K562 (cell line): ENCODE measurements at regions not wholly inside any gene's neighbourhood (a gene's known extent, or its start where the extent isn't known, plus 50 kb on each side); places are given as distances from the start of the nearest gene placed in this dataset.

Experiments
- ATAC-seq: fragments of 200-7000 bp; cut with Tn5 transposase; 3 replicates; pipeline ENCODE4 v1.9.1; 2020; ENCODE audit warnings: moderate library complexity
- BruUV-seq: library from RNA; stranded (reverse); fragments of 400-500 nt; replicated peaks from 2 replicates; lab custom pipeline; 2021; lab: Mats Ljungman, UMichigan
- CTCF ChIA-PET: fragments of 300-600 bp; formaldehyde crosslinking; extraction: SDS; loops from one replicate; lab custom pipeline; 2021; ENCODE audit warnings: low intra/inter-chr PET ratio; lab: Yijun Ruan, JAX
- POLR2A ChIA-PET: fragments of 300-600, 350-650 bp; sonication (Branson Sonifier 250); formaldehyde crosslinking; extraction: SDS; loops from one replicate; lab custom pipeline; 2021; ENCODE audit warnings: antibody characterized with exemption, inconsistent platforms; lab: Yijun Ruan, JAX
- DNase-seq, 4 experiments: peaks; one replicate each; pipeline versions ENCODE4 v3.0.0 to v3.0.0-alpha.2; 2011 to 2018; ENCODE audit warnings: low spot score in 3 of 4, mixed read lengths in 3 of 4; ENCODE audit errors: extremely low read depth in 1 of 4
- FAIRE-seq: peaks from 2 replicates; lab custom pipeline; 2011; peaks lifted over from hg19 to GRCh38; lab: Jason Lieb, UNC
- H2AFZ ChIP-seq: 2 replicates; pipeline ENCODE4 v1.6.0; 2011; ENCODE audit warnings: low read depth, low read length, control low read depth, inconsistent platforms
- H3K27ac ChIP-seq: fragments of 200-600 bp; 3 replicates; pipeline ENCODE4 v1.8.0; 2011; ENCODE audit warnings: low read depth, mild to moderate bottlenecking, control low read depth, inconsistent platforms, low read length, moderate library complexity, mixed read lengths; ENCODE audit errors: extremely low read depth
- H3K27me3 ChIP-seq, 2 experiments: fragments of 300-600 bp in 1 of 2; 2 replicates in 1 of 2; 3 replicates in 1 of 2; pipeline versions ENCODE4 v1.6.0 to v1.8.0; 2011; ENCODE audit warnings: inconsistent platforms in 2 of 2, low read length in 2 of 2, mild to moderate bottlenecking in 1 of 2, mixed read lengths in 1 of 2, moderate library complexity in 1 of 2; ENCODE audit not compliant: control insufficient read depth in 2 of 2, insufficient read depth in 2 of 2
- H3K36me3 ChIP-seq: fragments of 300-600 bp; 3 replicates; pipeline ENCODE4 v1.8.0; 2011; ENCODE audit warnings: mild to moderate bottlenecking, low read length, inconsistent platforms; ENCODE audit not compliant: control insufficient read depth, insufficient read depth
- H3K4me1 ChIP-seq, 2 experiments: fragments of 200-600 bp in 1 of 2; replicated peaks in 1 of 2; 2 replicates in 1 of 2; 3 replicates in 1 of 2; pipeline versions ENCODE4 v1.5.1 to v1.8.0; 2011; ENCODE audit warnings: inconsistent platforms in 2 of 2, low read length in 2 of 2, mild to moderate bottlenecking in 1 of 2, mixed read lengths in 1 of 2, moderate library complexity in 1 of 2; ENCODE audit not compliant: control insufficient read depth in 2 of 2, insufficient read depth in 2 of 2
- H3K4me2 ChIP-seq: 2 replicates; pipeline ENCODE4 v1.6.1; 2011; ENCODE audit warnings: low read length, control low read depth, inconsistent platforms, mixed read lengths; ENCODE audit not compliant: insufficient read depth
- H3K4me3 ChIP-seq: fragments of 200-600 bp; sonication (generic), shearing (Covaris generic); 2 replicates; pipeline ENCODE4 v1.5.1; 2016; ENCODE audit warnings: control low read depth, inconsistent platforms
- H3K79me2 ChIP-seq: fragments of 200-600 bp; 3 replicates; pipeline ENCODE4 v1.8.0; 2011; ENCODE audit warnings: low read length, inconsistent platforms; ENCODE audit not compliant: control insufficient read depth, insufficient read depth
- H3K9ac ChIP-seq, 2 experiments: 2 replicates each; pipeline versions ENCODE4 v1.6.0 to v1.6.1; 2011; ENCODE audit warnings: low read depth in 2 of 2, low read length in 2 of 2, control low read depth in 1 of 2, inconsistent platforms in 1 of 2, mild to moderate bottlenecking in 1 of 2, mixed read lengths in 1 of 2; ENCODE audit not compliant: insufficient read depth in 1 of 2
- H3K9me1 ChIP-seq: one replicate; pipeline ENCODE4 v1.6.0; 2011; ENCODE audit warnings: inconsistent platforms, mild to moderate bottlenecking, low read length, moderate library complexity; ENCODE audit not compliant: control insufficient read depth, insufficient read depth
- H3K9me3 ChIP-seq: replicated peaks from 2 replicates; pipeline ENCODE4 v1.5.1; 2011; ENCODE audit warnings: low read depth, low read length, inconsistent platforms; ENCODE audit not compliant: control insufficient read depth, insufficient read depth
- H4K20me1 ChIP-seq: replicated peaks from 2 replicates; pipeline ENCODE4 v1.6.1; 2011; ENCODE audit warnings: low read length, inconsistent platforms, mixed read lengths; ENCODE audit not compliant: control insufficient read depth, insufficient read depth
- BCOR ChIP-seq: fragments of 450-650 bp; IDR thresholded peaks from 2 replicates; pipeline ENCODE4 v1.6.1; 2016
- BRF1 ChIP-seq: IDR thresholded peaks from 3 replicates; pipeline ENCODE4 v1.6.1; 2011; ENCODE audit warnings: borderline replicate concordance, mild to moderate bottlenecking; ENCODE audit not compliant: insufficient read length; ENCODE audit errors: extremely low read depth
- CAMTA2 ChIP-seq: fragments of 250-450 bp; sonication (Bioruptor Pico); conservative IDR thresholded peaks from 2 replicates; pipeline ENCODE4 v1.5.1; 2022
- MEF2A ChIP-seq: IDR thresholded peaks from 2 replicates; pipeline ENCODE4 v1.6.1; 2011; ENCODE audit warnings: low read depth, mild to moderate bottlenecking, low read length, moderate library complexity; ENCODE audit not compliant: control insufficient read depth
- NR3C1 ChIP-seq: sonication (generic); formaldehyde crosslinking; IDR thresholded peaks from 2 replicates; pipeline ENCODE4 v1.8.1; 2022; ENCODE audit warnings: missing genetic modification reagents
- NRF1 ChIP-seq, 2 experiments: fragments of 450-650 bp; IDR thresholded peaks in 1 of 2; conservative IDR thresholded peaks in 1 of 2; 2 replicates each; pipeline ENCODE4 v1.6.1; 2014; ENCODE audit warnings: mild to moderate bottlenecking in 2 of 2
- SETDB1 ChIP-seq: IDR thresholded peaks from one replicate; pipeline ENCODE4 v1.6.1; 2012; ENCODE audit warnings: low read length, control low read depth, inconsistent platforms
- SNRNP70 ChIP-seq: fragments of 200-400 bp; formaldehyde crosslinking; optimal IDR thresholded peaks from 2 replicates; pipeline ENCODE3; 2017; ENCODE audit warnings: low read depth, low read length
- TEAD1 ChIP-seq, 2 experiments: fragments of 450-650 bp in 1 of 2; sonication (generic) in 1 of 2; formaldehyde crosslinking; IDR thresholded peaks; 2 replicates each; pipeline versions ENCODE4 v1.4.0 to v1.8.0; 2020 to 2022; ENCODE audit warnings: mild to moderate bottlenecking in 2 of 2, missing genetic modification reagents in 1 of 2
- TFAM ChIP-seq: fragments of 250-450 bp; sonication (Bioruptor Pico); conservative IDR thresholded peaks from 2 replicates; pipeline ENCODE4 v1.5.0; 2021; ENCODE audit warnings: mild to moderate bottlenecking, moderate library complexity
- TRIM24 ChIP-seq, 2 experiments: fragments of 450-650 bp; IDR thresholded peaks; 2 replicates each; pipeline ENCODE4 v1.6.1; 2016
- ZNF134 ChIP-seq: fragments of 250-450 bp; sonication (Bioruptor Pico); conservative IDR thresholded peaks from 2 replicates; pipeline ENCODE4 v1.4.0; 2020
- ZNF77 ChIP-seq: fragments of 250-450 bp; sonication (Bioruptor Pico); IDR thresholded peaks from 2 replicates; pipeline ENCODE4 v1.5.0; 2020
- WGBS: fragments of 100-300 bp; shearing (Covaris generic); methylation state at CpG from one replicate; pipeline ENCODE4 v1.1.6; 2016; ENCODE audit warnings: low coverage, mixed read lengths; ENCODE audit not compliant: insufficient coverage; ENCODE audit errors: missing lambda C conversion rate; 5-methylcytosine and 5-hydroxymethylcytosine counted together
- in situ Hi-C: fragments of 300-500 bp; cut with MboI; formaldehyde crosslinking; loops from 4 replicates; pipeline ENCODE4 v1.15.0; 2018; ENCODE audit warnings: inconsistent platforms, mixed read lengths
- intact Hi-C: fragments of 100-400 bp; cut with micrococcal nuclease; formaldehyde crosslinking; loops from 2 replicates; pipeline ENCODE4 v1.14.2; 2022
- TF ChIP-seq, protein P1 (sequence below): IDR thresholded peaks from 3 replicates; pipeline ENCODE4 v1.6.1; 2011; ENCODE audit warnings: borderline replicate concordance, mild to moderate bottlenecking; ENCODE audit not compliant: insufficient read length, insufficient read depth
- TF ChIP-seq, protein P2 (sequence below): fragments of 450-650 bp; formaldehyde crosslinking; IDR thresholded peaks from 2 replicates; pipeline ENCODE4 v1.4.0; 2022; ENCODE audit warnings: missing genetic modification characterization
- TF ChIP-seq, protein P3 (sequence below): fragments of 250-450 bp; sonication (Bioruptor Pico); IDR thresholded peaks from 2 replicates; pipeline ENCODE4 v1.9.0; 2021; ENCODE audit warnings: mild to moderate bottlenecking, inconsistent platforms
- TF ChIP-seq, protein P4 (sequence below): fragments of 250-450 bp; sonication (Bioruptor Pico); IDR thresholded peaks from 2 replicates; pipeline ENCODE4 v1.8.0; 2021; ENCODE audit warnings: moderate library complexity, mild to moderate bottlenecking, inconsistent platforms
- TF ChIP-seq, protein P5 (sequence below): fragments of 450-650 bp; IDR thresholded peaks from one replicate; pipeline ENCODE4 v1.6.1; 2018; ENCODE audit warnings: mild to moderate bottlenecking, moderate library complexity; ENCODE audit not compliant: partially characterized antibody

DNA sequence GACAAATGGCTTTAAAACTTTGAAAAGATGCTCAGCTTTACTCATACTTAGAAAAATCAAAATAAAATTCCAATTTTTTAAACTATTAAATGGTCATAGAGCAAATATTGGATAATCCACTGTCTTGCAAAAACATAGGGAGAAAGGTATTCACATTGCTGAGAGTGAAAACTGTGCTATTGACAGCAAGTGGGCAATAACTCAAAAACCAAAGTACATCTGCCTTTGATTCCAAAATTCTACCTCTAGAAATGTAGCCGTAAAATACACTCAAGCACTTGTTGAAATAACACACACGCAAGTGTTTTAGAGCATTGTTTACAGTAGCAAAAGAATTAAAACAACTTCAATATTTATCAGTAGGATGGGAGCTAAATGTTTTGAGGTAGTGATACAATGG, 210.6 kb upstream of the HS3ST3A1 start:
- no peaks in the 10 kb centered on the region for H4K20me1 ChIP-seq
- H3K9ac ChIP-seq: no peak overlapping the region
- no peak for ATAC-seq
- H3K4me1 ChIP-seq: no peaks in the 10 kb centered on the region
- H3K9me1 ChIP-seq: no peaks in the 10 kb centered on the region
- intact Hi-C loops (no loop called here), in situ Hi-C loops (no loop called here)
- H2AFZ ChIP-seq: no peak overlapping the region; the same call in 1 of the 2 replicates
- no peak overlapping the region for H3K27ac ChIP-seq
- no peaks in the 10 kb centered on the region for H3K27me3 ChIP-seq
- TF ChIP-seq TEAD1 (CRISPR knock-in tag; IDR thresholded peaks at IDR 0.05) (no peak), TRIM24 (IDR thresholded peaks at IDR 0.05) (no peak), ZNF134 (no peak), ZNF77 (no peak), NRF1 (conservative IDR thresholded peaks at IDR 0.05 in 1 of 2, IDR thresholded peaks at IDR 0.05 in 1 of 2) (no peak), CAMTA2 (CRISPR knock-in tag) (no peak), SETDB1 (no peak), NR3C1 (no peak), BCOR (no peak), MEF2A (no peak), TFAM (no peak), SNRNP70 (no peak), BRF1 (no peak)
- TF ChIP-seq, protein P1, sequence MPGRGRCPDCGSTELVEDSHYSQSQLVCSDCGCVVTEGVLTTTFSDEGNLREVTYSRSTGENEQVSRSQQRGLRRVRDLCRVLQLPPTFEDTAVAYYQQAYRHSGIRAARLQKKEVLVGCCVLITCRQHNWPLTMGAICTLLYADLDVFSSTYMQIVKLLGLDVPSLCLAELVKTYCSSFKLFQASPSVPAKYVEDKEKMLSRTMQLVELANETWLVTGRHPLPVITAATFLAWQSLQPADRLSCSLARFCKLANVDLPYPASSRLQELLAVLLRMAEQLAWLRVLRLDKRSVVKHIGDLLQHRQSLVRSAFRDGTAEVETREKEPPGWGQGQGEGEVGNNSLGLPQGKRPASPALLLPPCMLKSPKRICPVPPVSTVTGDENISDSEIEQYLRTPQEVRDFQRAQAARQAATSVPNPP: no peak
- TF ChIP-seq, protein P2, sequence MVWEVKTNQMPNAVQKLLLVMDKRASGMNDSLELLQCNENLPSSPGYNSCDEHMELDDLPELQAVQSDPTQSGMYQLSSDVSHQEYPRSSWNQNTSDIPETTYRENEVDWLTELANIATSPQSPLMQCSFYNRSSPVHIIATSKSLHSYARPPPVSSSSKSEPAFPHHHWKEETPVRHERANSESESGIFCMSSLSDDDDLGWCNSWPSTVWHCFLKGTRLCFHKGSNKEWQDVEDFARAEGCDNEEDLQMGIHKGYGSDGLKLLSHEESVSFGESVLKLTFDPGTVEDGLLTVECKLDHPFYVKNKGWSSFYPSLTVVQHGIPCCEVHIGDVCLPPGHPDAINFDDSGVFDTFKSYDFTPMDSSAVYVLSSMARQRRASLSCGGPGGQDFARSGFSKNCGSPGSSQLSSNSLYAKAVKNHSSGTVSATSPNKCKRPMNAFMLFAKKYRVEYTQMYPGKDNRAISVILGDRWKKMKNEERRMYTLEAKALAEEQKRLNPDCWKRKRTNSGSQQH (CRISPR knock-in tag): no peak
- TF ChIP-seq, protein P3, sequence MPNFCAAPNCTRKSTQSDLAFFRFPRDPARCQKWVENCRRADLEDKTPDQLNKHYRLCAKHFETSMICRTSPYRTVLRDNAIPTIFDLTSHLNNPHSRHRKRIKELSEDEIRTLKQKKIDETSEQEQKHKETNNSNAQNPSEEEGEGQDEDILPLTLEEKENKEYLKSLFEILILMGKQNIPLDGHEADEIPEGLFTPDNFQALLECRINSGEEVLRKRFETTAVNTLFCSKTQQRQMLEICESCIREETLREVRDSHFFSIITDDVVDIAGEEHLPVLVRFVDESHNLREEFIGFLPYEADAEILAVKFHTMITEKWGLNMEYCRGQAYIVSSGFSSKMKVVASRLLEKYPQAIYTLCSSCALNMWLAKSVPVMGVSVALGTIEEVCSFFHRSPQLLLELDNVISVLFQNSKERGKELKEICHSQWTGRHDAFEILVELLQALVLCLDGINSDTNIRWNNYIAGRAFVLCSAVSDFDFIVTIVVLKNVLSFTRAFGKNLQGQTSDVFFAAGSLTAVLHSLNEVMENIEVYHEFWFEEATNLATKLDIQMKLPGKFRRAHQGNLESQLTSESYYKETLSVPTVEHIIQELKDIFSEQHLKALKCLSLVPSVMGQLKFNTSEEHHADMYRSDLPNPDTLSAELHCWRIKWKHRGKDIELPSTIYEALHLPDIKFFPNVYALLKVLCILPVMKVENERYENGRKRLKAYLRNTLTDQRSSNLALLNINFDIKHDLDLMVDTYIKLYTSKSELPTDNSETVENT (CRISPR knock-in tag): no peak
- TF ChIP-seq, protein P4, sequence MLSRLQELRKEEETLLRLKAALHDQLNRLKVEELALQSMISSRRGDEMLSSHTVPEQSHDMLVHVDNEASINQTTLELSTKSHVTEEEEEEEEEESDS (CRISPR knock-in tag): no peak
- TF ChIP-seq, protein P5, sequence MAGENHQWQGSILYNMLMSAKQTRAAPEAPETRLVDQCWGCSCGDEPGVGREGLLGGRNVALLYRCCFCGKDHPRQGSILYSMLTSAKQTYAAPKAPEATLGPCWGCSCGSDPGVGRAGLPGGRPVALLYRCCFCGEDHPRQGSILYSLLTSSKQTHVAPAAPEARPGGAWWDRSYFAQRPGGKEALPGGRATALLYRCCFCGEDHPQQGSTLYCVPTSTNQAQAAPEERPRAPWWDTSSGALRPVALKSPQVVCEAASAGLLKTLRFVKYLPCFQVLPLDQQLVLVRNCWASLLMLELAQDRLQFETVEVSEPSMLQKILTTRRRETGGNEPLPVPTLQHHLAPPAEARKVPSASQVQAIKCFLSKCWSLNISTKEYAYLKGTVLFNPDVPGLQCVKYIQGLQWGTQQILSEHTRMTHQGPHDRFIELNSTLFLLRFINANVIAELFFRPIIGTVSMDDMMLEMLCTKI: no peak
- ChIA-PET CTCF (no interaction called here), POLR2A (no interaction called here)
- no peaks in the 10 kb centered on the region for H3K36me3 ChIP-seq
- DNase-seq: no peak
- no peak for FAIRE-seq
- no peaks in the 10 kb centered on the region for H3K79me2 ChIP-seq
- BruUV-seq: no TSS peak
- no peak overlapping the region for H3K4me3 ChIP-seq
- no peak overlapping the region for H3K4me2 ChIP-seq
- WGBS: 5% methylated on average over 2 of the region's 2 CpGs
- no peaks in the 10 kb centered on the region for H3K9me3 ChIP-seq
